ENCODE measurements at regions not wholly inside any gene's neighbourhood (a gene's known extent, or its start where the extent isn't known, plus 50 kb on each side); places are given as distances from the start of the nearest gene placed in this dataset.
"Not testable (repeated sequence)": the region's sequence is repeated elsewhere in the genome, so short reads cannot be mapped to it uniquely, and the experiment has no call there.

- not testable (repeated sequence) for TF ChIP-seq CTCF, POLR2AphosphoS5 (IDR thresholded peaks at IDR 0.05)
Measured at GRCh38 chr1:157368941-157369340, 183.4 kb downstream of the FCRL5 start.
